ACC112 (cell line): ENCODE measurements at regions not wholly inside any gene's neighbourhood (a gene's known extent, or its start where the extent isn't known, plus 50 kb on each side); places are given as distances from the start of the nearest gene placed in this dataset.
"Not testable (repeated sequence)": the region's sequence is repeated elsewhere in the genome, so short reads cannot be mapped to it uniquely, and the experiment has no call there.

Source experiments
- H2AFZ ChIP-seq: fragments of 200-600 bp; sonication (generic); one replicate; pipeline ENCODE4 v1.6.0; 2017; ENCODE audit warnings: antibody characterized with exemption, low read length; ENCODE audit not compliant: unreplicated experiment
- H3K27ac ChIP-seq: fragments of 200-600 bp; sonication (generic); 2 replicates; pipeline ENCODE4 v1.5.1; 2014; ENCODE audit warnings: low read depth, mild to moderate bottlenecking, antibody characterized with exemption, low read length, moderate library complexity
- H3K27me3 ChIP-seq: fragments of 200-600 bp; sonication (generic); 2 replicates; pipeline ENCODE4 v1.6.1; 2014; ENCODE audit warnings: mild to moderate bottlenecking, antibody characterized with exemption, low read length, moderate library complexity, mixed read lengths; ENCODE audit not compliant: insufficient read depth
- H3K36me3 ChIP-seq: fragments of 200-600 bp; sonication (generic); 2 replicates; pipeline ENCODE4 v1.6.1; 2016; ENCODE audit warnings: mild to moderate bottlenecking, antibody characterized with exemption, low read length, moderate library complexity, mixed read lengths; ENCODE audit not compliant: insufficient read depth
- H3K4me1 ChIP-seq: fragments of 200-600 bp; sonication (generic); one replicate; pipeline ENCODE4 v1.6.1; 2016; ENCODE audit warnings: low read length, mixed read lengths; ENCODE audit not compliant: insufficient read depth, unreplicated experiment, control insufficient read depth
- H3K4me3 ChIP-seq: fragments of 200-600 bp; sonication (generic); 2 replicates; pipeline ENCODE4 v1.5.1; 2014; ENCODE audit warnings: mild to moderate bottlenecking, low read depth, low read length
- H3K79me2 ChIP-seq: fragments of 200-600 bp; sonication (generic); one replicate; pipeline ENCODE4 v1.6.0; 2016; ENCODE audit warnings: low read length; ENCODE audit not compliant: control insufficient read depth, unreplicated experiment, insufficient read depth

DNA sequence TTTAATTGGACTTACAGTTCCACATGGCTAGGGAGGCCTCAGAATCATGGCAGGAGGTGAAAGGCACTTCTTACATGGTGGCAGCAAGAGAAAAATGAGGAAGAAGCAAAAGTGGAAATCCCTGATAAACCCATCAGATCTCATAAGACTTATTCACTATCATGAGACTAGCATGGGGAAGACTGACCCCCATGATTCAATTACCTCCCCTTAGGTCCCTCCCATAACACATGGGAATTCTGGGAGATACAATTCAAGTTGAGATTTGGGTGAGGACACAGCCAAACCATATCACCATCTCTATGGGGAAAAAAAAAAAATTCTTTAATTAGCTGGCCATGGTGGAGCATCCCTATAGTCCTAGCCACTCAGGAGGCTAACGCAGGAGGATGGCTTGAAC lies 53.9 kb upstream of the LPAR1 start:
- H3K4me1 ChIP-seq = peaks cover 12% of the 10 kb centered on the region
- H3K4me3 ChIP-seq, H3K36me3 ChIP-seq, H3K27me3 ChIP-seq, H2AFZ ChIP-seq, H3K27ac ChIP-seq, H3K79me2 ChIP-seq: not testable (repeated sequence)
